AML-193 (cell line): ENCODE measurements at regions not wholly inside any gene's neighbourhood (a gene's known extent, or its start where the extent isn't known, plus 50 kb on each side); places are given as distances from the start of the nearest gene placed in this dataset.

Source experiments
- DNase-seq, 2 experiments: peaks; one replicate each; lab custom pipeline; 2025; lab: John Stamatoyannopoulos, UW

DNA sequence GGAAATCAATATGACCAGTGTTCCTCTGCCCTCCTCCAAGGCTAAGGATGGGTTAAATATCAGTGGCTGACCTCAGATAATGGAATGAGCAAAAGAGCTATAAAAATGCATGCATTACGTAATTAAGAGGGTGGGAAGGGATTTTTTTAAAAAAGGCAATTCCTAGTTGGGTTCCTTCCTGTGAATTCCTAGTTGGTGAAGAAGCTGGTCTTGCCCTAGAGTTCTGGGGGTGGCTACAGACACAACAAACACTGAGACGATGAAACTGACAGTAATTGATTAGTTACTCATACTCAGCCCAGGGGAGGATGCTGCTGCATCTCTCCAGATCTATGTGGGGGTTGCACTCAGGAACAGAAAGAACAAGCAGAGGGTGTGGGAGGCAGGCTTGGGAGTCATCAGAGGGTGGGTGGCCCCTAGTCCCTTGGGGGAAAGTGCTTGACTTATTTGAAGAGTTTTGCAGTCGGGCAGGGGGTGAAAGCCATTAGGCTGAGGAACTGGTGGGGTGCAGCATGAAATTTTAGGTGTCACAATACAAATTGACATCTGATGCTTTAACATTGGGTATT is 662.0 kb upstream of the FRG1 start:
- DNase-seq: no peak

DNA sequence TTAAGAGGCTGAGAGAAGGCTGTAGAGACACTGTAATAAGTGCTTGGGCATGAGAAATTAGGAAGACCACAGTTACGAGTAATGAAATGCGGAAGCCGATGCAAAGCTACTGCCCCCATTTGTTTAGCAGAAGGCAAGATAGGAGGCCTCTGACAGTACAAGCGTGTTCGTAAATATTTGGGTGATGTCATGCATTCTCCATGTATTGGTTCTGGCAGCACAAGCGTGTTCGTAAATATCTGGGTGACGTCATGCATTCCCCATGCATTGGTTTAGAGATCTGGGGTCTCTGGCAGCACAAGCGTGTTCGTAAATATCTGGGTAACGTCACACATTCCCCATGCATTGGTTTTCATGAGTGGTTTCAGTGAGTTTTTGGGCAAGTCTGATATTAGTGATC is 661.5 kb upstream of the FRG1 start:
- no peak for DNase-seq

DNA sequence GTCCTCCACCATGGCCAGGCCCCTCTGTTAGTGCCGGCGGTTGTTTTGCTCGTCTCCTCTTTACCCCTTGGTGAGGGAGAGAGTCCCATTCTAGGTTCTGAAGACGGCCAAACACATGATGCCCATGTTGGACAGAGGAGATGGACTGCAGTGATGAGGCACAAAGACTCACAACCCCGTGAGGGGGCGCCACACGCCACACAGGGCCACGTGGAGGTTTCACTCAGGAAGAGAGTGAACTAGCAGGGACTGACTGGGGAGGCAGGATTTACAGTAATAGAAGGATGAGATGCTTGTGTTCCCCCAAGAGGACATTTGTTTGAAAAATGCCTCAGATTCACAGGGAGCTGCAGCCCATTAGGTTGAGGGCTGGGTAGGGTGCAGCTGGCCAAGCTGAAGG is 655.3 kb upstream of the FRG1 start:
- DNase-seq: no peak

DNA sequence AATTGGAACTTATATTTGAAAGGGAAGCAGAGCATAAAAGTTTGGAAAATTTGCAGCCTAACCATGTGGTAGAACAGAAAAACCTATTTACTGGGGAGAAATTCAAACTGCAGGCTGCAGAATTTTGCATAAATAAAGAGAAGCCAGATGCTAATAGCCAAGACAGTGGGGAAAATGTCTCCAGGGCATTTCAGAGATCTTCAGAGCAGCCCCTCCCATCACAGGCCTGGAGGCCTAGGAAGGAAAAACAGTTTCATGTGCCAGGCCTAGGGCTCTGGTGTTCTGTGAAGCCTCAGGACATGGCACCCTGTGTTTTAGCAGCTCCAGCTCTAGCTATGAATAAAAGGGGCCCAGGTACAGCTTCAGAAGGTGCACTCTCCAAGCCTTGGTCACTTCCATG is 648.7 kb upstream of the FRG1 start:
- DNase-seq: no peak

DNA sequence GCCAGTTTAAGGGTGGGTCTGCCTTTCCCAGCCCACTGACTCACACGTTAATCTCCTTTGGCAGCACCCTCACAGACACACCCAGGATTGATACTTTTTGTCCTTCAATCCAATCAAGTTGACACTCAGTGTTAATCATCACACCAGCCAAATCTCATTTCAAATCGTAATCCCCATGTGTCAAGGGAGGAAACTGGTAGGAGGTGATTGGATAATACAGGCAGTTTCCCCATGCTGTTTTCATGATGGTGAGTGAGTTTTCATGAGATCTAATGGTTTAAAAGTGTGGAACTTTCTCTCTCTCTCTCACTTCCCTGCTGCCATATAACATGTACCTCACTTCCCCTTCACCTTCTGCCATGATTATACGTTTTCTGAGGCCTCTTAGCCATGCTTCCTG is 647.2 kb upstream of the FRG1 start:
- no peak for DNase-seq

DNA sequence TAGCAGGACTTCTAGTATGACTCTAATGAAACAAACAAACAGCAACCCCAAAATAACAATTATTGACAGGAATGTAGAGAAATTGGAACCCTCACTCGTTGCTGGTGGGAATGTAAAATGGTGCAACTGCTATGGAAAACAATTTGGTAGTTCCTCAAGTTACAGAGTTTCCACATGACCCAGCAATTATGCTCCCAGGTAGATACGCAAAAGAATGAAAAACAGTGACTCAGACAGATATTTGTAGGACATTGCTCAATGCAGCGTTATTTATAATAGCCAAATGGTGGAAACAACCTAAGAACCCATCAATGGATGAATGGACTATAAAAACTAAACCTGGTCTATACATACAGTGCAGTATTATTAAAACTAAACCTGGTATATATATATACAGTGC is 646.1 kb upstream of the FRG1 start:
- DNase-seq: no peak

DNA sequence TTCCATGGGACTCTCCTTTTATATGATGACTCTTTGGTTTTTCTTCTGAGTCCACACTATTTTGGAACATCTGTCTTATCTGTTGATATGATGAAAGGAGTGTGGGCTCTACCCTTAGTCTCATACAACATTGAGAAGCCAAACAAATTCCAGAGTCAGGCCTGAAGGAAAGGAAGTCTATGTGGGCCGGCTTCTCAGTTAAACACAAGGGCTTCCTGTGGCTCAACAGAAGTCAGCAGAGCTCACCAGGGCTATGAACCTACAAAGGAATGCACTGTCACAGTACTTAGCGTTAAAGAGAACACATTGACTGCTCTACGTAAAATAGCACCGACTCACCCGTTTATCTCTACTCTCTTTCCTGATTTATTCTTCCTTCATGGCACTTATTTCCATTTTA is 641.0 kb upstream of the FRG1 start:
- DNase-seq: no peak

DNA sequence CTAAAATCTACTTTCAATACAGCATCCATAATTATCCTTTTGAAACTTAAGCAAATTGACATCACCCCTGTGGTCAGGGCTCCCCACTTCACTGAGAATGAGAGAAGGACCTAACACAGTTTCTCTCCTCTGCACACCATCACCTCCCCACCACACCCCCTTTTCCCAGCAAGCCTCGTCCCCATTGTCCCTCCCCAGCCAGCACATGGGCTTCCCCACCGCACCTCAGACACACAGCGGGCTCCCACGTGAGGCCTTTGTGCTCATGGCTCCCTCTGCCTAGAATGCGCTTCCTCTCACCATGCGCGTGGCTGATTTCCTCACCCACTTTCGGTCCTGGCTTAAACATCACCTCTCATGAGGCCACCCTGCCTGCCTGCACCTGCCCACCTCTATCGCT is 639.0 kb upstream of the FRG1 start:
- DNase-seq: no peak

DNA sequence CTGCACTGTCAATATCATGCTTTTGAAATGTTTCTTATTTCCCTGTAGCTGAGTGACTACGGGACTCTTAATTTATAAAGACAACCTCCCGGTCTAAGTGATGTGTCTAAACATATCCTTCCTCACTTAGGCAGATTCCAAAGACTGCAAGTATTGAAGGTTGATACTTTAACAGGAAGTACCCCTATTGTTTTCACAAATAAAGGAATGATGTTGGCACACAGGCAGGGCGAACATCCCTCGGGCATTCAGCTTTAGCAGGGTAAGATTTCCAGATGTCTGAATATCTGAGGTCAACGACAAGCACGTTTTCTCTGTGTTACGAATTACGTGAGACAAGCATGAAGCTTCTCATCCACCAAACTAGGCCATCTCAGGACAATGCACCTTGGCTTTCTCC is 638.0 kb upstream of the FRG1 start:
- DNase-seq: no peak

DNA sequence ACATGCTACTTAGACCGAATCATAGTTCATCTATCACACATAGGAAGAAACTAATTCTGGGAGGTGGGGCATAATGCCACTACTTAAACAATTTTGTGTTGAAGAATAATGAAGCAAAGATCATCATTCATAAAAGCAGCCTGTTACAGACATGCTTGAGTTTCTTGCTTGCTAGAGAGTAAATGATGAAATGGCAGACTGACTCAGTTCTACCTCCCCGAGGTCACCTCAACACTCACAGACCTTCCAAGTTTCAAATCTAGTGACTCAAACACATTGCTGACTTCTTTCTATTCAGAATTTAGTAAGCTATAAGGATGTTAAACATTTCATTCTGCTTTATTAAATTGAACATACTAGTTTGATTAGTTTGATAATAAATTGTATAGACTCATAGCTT is 636.5 kb upstream of the FRG1 start:
- no peak for DNase-seq

DNA sequence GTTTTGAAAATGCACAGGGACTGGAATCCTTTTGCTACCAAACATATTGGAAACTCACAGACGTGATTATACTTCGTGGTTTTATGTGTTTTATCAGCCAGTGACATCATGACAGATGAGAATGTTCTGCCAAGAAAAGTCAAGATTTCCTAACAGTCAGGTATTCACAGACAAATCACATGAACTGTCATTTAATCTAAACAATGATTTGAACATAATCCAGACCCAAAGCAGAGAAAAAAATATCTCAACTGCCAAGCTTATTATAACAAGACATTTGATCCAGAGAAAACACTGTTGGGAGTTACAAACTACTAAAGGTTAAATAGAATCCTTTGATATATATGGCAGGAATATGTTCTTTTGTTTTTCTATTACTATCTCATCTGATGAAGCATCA is 635.9 kb upstream of the FRG1 start:
- no peak for DNase-seq

DNA sequence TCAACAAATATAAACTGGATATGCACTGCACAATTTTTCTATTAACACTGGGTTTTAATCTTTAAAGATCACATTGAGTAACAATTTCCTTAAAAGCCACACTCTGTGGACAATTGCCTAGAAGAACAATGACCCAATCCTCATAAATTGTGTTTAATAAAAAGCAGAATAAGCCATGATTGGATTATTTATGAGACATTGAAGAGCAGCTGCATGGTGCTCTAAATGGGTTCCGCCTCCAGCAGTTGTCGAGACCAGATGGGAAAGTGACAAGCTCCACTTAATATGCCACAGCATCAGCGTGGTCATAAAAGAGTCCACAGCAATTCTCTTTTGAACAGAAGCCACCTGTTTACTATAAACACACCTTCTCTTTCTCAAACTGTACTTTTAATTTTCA is 635.2 kb upstream of the FRG1 start:
- no peak for DNase-seq

DNA sequence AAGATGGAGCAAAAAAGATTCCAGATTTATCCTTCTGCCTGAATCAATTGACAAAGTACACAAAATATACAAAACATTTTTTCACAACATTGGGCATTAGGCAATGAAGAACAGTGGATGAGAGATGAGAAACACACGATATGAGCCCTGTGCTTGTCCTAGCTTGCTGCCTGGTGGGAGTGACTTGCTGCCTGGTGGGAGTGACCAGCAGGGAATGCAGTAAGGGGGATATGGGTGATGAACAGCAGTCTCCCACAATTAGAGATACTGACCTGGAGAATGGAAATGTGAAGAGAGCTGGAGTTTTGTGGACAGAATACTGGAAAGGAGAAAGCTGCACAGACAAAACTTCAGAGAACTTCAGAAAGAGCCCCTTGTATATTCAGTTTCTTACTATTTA is 629.4 kb upstream of the FRG1 start:
- DNase-seq: no peak

DNA sequence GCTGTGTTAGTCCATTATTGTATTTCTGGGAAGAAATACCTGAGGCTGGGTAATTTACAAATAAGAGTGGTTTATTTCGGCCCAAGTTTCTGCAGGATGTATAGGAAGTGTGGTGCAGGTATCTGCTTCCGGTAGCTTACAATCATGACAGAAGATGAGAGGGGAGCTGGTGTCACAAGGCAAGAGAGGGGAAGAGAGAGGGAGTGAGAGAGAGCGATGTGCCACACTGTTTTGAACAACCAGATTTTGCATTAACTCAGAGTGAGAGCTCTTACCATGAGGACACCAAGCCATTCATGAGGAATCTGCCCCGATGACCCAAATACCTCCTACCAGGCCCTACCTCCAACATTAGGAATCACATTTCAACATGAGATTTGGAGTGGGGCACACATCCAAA is 627.6 kb upstream of the FRG1 start:
- no peak for DNase-seq

DNA sequence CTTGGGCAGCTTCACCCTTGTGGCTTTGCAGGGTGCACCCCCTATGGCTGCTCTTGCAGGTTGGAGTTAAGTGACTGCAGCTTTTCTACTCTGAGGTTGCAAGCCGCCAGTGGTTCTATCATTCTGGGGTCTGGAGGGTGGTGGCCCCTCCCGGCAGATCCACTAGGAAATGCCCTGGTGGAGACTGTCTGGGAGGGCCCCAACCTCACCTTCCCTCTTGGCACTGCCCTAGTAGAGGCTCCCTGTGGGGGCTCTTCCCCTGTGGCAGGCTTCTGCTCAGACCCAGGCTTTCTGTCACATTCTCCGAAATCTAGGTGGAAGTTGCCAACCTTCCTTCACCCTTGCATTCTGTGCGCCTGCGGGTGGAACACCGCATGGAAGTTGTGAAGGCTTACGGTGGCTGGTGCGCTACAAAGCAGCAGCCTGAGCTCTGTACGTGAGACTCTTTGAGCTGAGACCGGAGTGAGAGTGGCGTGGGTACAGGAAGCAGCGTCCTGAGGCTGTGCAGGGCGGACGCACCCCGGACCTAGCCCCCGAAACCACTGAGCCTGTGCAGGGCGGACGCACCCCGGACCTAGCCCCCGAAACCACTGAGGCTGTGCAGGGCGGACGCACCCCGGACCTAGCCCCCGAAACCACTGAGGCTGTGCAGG is 626.7 kb upstream of the FRG1 start:
- no peak for DNase-seq

DNA sequence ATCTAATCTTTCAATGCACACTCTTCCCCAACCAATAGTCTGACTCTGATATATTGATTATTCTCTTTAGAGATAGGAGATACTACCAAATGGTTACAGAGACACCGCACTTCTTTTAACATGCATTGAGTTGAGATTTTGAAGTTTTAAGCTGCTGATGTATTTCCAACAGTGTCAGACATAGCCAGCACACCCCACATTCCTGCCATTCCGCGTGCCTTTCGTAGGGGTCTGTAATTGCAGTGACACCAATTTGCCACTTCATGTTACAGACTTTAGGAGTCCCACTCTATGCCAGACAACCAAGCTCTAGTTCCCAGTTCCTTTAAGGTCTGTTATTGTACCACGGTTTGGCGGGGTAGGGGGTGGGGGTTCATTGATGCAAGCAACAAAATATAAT is 618.2 kb upstream of the FRG1 start:
- DNase-seq: no peak

DNA sequence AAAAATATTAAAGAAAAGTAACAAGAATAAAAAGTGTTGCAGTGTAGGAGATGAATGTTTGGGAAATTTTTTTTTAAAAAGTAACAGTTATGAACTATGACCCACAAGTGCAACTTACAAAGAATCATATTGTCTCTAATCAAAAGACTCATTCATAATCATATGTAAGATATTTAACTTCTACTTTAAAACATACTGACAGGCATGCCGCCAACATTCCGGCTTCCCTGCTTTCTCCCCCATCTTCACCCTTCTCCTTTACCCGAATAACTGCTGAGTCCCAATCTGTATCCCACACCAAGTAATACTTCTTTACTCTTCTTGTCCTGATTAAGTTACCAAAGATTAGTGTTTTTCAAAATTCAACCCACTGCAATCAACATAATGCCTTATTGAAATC is 598.8 kb upstream of the FRG1 start:
- no peak for DNase-seq

DNA sequence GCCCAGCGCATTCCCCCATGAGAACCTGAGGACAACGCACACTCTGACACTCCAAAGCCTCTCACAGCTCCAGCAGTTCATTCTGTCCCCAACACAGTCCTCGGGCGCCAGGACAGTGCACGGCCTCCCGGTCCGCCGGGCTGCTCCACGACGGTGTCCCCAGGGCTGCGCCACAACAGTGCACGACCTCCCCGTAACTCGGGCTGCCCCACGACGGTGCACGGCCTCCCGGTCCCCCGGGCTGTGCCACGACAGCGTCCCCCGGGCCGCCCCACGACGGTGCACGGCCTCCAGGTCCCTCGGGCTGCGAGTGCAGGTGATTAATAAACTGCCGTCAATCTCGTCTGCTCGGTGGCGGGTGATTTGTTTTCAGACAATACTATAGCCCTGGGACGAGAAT is 585.1 kb upstream of the FRG1 start:
- no peak for DNase-seq

DNA sequence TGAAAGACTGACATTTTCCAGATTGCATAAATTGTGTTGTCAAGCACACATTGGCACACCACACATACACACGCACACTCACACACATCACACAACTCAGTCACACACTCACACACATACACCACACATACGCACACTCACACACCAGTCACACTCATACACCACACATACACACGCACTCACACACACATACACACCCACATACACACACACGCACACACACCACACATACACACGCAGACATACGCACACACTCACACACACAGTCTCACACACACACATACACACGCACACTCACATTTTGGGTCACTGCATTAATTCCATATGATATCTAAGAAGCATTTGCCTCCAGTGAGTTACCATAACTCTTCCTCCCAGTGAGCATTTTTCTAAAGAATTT is 578.3 kb upstream of the FRG1 start:
- no peak for DNase-seq

DNA sequence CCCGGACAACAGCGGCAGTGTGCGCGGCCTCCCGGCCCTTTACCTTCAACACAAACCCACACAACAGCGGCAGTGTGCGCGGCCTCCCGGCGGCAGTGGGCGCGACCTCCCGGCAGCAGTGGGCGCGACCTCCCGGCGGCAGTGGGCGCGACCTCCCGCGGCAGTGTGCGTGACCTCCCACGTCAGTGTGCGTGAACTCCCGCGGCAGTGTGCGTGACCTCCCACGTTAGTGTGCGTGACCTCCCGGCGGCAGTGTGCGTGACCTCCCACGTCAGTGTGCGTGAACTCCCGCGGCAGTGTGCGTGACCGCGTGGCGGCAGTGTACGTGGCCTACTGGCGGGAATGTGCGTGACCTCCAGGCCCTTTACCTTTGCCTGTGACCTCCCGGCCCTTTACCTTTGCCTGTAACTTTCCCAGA is 576.6 kb upstream of the FRG1 start:
- no peak for DNase-seq

DNA sequence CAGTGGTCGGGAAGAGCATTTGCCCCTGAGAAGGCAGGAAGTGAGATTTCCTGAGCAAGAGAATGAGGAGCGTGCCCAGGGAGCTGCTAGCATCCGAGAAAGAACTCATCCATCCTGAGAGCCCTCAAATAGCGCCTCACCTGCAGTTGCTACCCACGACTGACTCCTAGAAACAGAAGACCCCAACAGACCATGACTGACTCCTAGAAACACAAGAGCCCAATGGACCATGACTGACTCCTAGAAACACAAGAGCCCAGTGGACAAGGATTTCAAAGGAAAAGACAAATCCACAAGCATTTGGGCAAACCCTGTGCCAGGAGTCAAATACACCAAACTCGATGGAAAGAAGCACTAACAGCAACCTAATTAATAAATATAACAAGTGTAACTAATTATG is 575.2 kb upstream of the FRG1 start:
- no peak for DNase-seq

DNA sequence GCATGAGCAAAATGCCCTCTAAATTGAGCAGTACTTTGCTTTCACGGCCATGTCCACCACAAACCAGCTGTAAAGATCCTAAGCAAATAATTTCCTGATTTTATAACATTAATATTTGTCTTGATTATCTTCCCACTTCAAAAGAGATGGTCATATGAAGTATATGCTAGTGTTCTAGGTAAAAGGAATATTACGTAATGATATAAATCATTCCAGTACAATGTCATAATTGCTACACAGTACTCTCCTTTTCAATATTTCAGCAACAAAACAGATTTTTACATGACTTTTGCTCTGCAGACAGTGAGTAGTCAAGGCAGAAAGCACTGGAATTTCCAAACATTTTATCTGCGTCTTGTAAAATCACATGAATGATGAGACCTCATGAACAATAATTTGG is 572.8 kb upstream of the FRG1 start:
- no peak for DNase-seq

DNA sequence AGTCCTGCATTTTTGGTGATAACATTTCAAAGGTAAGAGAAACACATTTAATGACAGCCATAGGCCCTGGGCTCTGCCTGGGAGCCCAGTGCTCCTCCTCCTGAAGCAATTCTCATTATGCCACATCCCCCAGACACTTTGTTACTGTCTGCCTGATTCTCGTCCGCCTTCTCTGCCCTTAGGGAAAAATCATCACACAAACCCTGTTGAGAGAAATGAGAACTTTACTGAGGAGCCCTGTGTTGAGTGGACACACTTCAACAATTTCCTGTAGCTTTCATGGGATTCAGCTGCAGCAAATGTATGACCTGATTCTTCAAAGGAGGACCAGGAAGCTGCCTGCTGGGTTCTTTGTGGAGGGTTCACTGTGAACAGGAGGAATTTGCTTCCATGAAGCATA is 566.5 kb upstream of the FRG1 start:
- DNase-seq: no peak

DNA sequence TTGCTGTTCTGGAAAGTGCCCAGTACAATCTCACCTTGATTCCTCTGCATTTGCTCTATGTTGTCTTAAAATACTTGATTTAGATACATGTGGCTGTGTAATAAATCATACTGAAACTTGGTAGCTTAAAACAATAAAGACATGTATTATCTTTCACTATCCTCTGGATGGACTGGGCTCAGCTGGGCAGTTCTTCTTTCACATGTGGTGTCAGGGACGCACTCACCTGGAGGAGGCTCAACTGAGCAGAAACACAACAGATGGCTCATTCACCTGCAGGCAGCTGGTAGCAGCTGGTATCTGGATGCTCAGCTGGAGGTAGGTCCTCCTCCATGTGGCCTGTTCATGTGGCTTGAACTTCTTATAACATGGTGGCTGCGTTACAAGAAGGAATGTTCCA is 563.8 kb upstream of the FRG1 start:
- DNase-seq: no peak

DNA sequence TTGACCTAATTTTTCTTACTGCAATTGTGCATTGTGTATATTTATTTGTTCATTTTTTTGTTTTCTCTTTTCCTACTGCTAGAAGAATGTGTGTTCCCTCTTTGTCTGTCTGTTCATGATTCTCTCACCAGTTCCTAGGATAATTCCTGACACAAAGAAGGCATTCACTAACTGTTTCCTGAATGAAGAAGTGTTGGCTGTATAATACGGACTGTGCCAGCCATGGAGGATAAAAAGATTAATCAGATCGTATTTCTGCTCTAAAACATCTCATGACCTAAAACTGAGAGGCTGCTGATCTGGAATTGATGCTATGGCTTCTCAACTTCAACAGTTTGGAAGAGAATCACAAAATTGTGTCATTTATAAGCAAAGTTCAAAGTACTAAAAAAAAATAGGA is 563.1 kb upstream of the FRG1 start:
- DNase-seq: no peak
